ENCODE measurements at regions not wholly inside any gene's neighbourhood (a gene's known extent, or its start where the extent isn't known, plus 50 kb on each side); places are given as distances from the start of the nearest gene placed in this dataset.

GRCh38 chr4:17188125-17188524 is 289.7 kb upstream of the LDB2 start:
- Histone ChIP-seq H3K4me2 (ENCODE audit: control insufficient read depth, insufficient read depth) (no peak overlapping the region), H3K27me3 (replicated peaks in 1 of 2; ENCODE audit: control insufficient read depth in 2 of 2, insufficient read depth in 2 of 2, low read length in 1 of 2) (no peaks in the 10 kb centered on the region), H3K36me3 (ENCODE audit: control insufficient read depth in 2 of 2, insufficient read depth in 2 of 2, low read length in 1 of 2) (no peaks in the 10 kb centered on the region), H3K9ac (ENCODE audit: control insufficient read depth, insufficient read depth, low read length) (no peak overlapping the region), H4K20me1 (ENCODE audit: control insufficient read depth, insufficient read depth) (no peaks in the 10 kb centered on the region), H3K79me2 (ENCODE audit: control insufficient read depth, insufficient read depth, low read length) (no peaks in the 10 kb centered on the region), H3K9me3 (replicated peaks; ENCODE audit: control insufficient read depth, insufficient read depth, low read length) (no peaks in the 10 kb centered on the region), H2AFZ (ENCODE audit: control insufficient read depth, low read depth, low read length) (no peak overlapping the region), H3K4me3 (no peak overlapping the region), H3K27ac (ENCODE audit: control insufficient read depth, insufficient read depth) (no peak overlapping the region), H3K4me1 (ENCODE audit: control insufficient read depth, insufficient read depth, low read length) (no peaks in the 10 kb centered on the region)
- DNase-seq (ENCODE audit: low read depth, low spot score): no peak
- RAD21 ChIA-PET (ENCODE audit: unreplicated experiment): no interaction called here
- WGBS (ENCODE audit: insufficient coverage, insufficient replicate concordance, low lambda C conversion rate, missing lambda C conversion rate): 18% methylated on average over 3 of the region's 3 CpGs
- no peak for ATAC-seq
- CTCF ChIA-PET: no interaction called here
- no peak for TF ChIP-seq ZNF384 (IDR thresholded peaks at IDR 0.05; ENCODE audit: borderline replicate concordance, low read depth, low read length)
- TF ChIP-seq IRF4 (IDR thresholded peaks at IDR 0.05; ENCODE audit: low read depth, low read length): no peak
- TF ChIP-seq PAX8 (IDR thresholded peaks at IDR 0.05): no peak
- no peak for TF ChIP-seq SREBF2 (IDR thresholded peaks at IDR 0.05; ENCODE audit: low read length)
- TF ChIP-seq ASH2L (IDR thresholded peaks at IDR 0.05; ENCODE audit: borderline replicate concordance, low read depth): no peak
- TF ChIP-seq BRCA1 (IDR thresholded peaks at IDR 0.05; ENCODE audit: low read depth, low read length): no peak
- TF ChIP-seq YBX1 (IDR thresholded peaks at IDR 0.05): no peak
- no peak for TF ChIP-seq HDGF (IDR thresholded peaks at IDR 0.05)
- BruUV-seq (replicated peaks): no TSS peak
- SMC1A ChIA-PET (ENCODE audit: uncharacterized antibody, unreplicated experiment): no interaction called here
- FAIRE-seq: no peak
- POLR2A ChIA-PET: no interaction called here
- in situ Hi-C loops (cut with MboI) (no loop called here), intact Hi-C loops (cut with micrococcal nuclease; ENCODE audit: unreplicated experiment) (no loop called here)

GRCh38 chr4:17187003-17187402 is 288.6 kb upstream of the LDB2 start:
- TF ChIP-seq HDAC2 (IDR thresholded peaks at IDR 0.05) (no peak), ZZZ3 (IDR thresholded peaks at IDR 0.05; ENCODE audit: control insufficient read depth, insufficient read length, low read depth) (no peak), RELA (IDR thresholded peaks at IDR 0.05; ENCODE audit: borderline replicate concordance, partially characterized antibody) (no peak), BRCA1 (IDR thresholded peaks at IDR 0.05; ENCODE audit: low read depth, low read length) (no peak), CBX5 (IDR thresholded peaks at IDR 0.05; ENCODE audit: low read depth) (no peak), RAD21 (IDR thresholded peaks at IDR 0.05; ENCODE audit: insufficient read depth, low read depth, low read length) (no peak), IRF4 (IDR thresholded peaks at IDR 0.05; ENCODE audit: low read depth, low read length) (no peak), BMI1 (IDR thresholded peaks at IDR 0.05; ENCODE audit: borderline replicate concordance) (no peak), ASH2L (IDR thresholded peaks at IDR 0.05; ENCODE audit: borderline replicate concordance, low read depth) (no peak)
- Histone ChIP-seq H3K79me2 (ENCODE audit: control insufficient read depth, insufficient read depth, low read length) (no peaks in the 10 kb centered on the region), H3K4me3 (no peak overlapping the region), H3K27ac (ENCODE audit: control insufficient read depth, insufficient read depth) (no peak overlapping the region), H3K4me1 (ENCODE audit: control insufficient read depth, insufficient read depth, low read length) (no peaks in the 10 kb centered on the region), H3K27me3 (replicated peaks in 1 of 2; ENCODE audit: control insufficient read depth in 2 of 2, insufficient read depth in 2 of 2, low read length in 1 of 2) (no peaks in the 10 kb centered on the region), H4K20me1 (ENCODE audit: control insufficient read depth, insufficient read depth) (no peaks in the 10 kb centered on the region), H2AFZ (ENCODE audit: control insufficient read depth, low read depth, low read length) (no peak overlapping the region), H3K9me3 (replicated peaks; ENCODE audit: control insufficient read depth, insufficient read depth, low read length) (no peaks in the 10 kb centered on the region), H3K9ac (ENCODE audit: control insufficient read depth, insufficient read depth, low read length) (no peak overlapping the region), H3K4me2 (ENCODE audit: control insufficient read depth, insufficient read depth) (no peak overlapping the region), H3K36me3 (ENCODE audit: control insufficient read depth in 2 of 2, insufficient read depth in 2 of 2, low read length in 1 of 2) (no peaks in the 10 kb centered on the region)
- ChIA-PET CTCF (no interaction called here), SMC1A (ENCODE audit: uncharacterized antibody, unreplicated experiment) (interaction anchor here (1.1 kb wide), 1 partner anchor 9 kb away, joined by 3 read pairs; no protein-coding TSS in a partner anchor), RAD21 (ENCODE audit: unreplicated experiment) (no interaction called here), POLR2A (no interaction called here)
- FAIRE-seq (no peak), ATAC-seq (no peak), DNase-seq (ENCODE audit: low read depth, low spot score) (no peak)
- 37% methylated on average over 5 of the region's 5 CpGs for WGBS (ENCODE audit: insufficient coverage, insufficient replicate concordance, low lambda C conversion rate, missing lambda C conversion rate)
- in situ Hi-C loops (cut with MboI): no loop called here
- no TSS peak for BruUV-seq (replicated peaks)
- intact Hi-C loops (cut with micrococcal nuclease; ENCODE audit: unreplicated experiment): no loop called here
